ENCODE measurements at regions not wholly inside any gene's neighbourhood (a gene's known extent, or its start where the extent isn't known, plus 50 kb on each side); places are given as distances from the start of the nearest gene placed in this dataset.

DNA sequence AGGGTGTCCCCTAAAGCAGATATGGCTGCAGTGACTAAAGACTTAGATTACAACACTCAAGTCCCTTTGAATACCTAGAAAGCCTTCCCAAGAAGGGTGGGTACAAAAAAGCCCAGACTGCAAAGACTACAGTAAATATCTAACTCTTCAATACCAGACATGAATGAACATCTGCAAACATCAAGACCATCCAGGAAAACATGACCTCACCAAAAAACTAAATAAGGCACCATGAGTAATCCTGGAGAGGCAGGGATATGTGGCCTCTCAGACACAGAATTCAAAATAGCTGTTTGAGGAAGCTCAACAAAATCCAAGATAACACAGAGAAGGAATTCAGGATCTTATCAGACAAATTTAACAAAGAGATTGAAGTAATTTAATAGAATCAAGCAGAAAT is 138.2 kb upstream of the OTOS start:
- H3K4me1 ChIP-seq (ENCODE audit: insufficient read depth, low read length): no peaks in the 10 kb centered on the region
- H3K27me3 ChIP-seq (ENCODE audit: insufficient read depth, low read length, poor library complexity): no peaks in the 10 kb centered on the region
- no peak for TF ChIP-seq EZH2 (IDR thresholded peaks at IDR 0.05; ENCODE audit: borderline replicate concordance, low read depth, low read length, severe bottlenecking)
- TF ChIP-seq, protein P1, sequence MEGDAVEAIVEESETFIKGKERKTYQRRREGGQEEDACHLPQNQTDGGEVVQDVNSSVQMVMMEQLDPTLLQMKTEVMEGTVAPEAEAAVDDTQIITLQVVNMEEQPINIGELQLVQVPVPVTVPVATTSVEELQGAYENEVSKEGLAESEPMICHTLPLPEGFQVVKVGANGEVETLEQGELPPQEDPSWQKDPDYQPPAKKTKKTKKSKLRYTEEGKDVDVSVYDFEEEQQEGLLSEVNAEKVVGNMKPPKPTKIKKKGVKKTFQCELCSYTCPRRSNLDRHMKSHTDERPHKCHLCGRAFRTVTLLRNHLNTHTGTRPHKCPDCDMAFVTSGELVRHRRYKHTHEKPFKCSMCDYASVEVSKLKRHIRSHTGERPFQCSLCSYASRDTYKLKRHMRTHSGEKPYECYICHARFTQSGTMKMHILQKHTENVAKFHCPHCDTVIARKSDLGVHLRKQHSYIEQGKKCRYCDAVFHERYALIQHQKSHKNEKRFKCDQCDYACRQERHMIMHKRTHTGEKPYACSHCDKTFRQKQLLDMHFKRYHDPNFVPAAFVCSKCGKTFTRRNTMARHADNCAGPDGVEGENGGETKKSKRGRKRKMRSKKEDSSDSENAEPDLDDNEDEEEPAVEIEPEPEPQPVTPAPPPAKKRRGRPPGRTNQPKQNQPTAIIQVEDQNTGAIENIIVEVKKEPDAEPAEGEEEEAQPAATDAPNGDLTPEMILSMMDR (IDR thresholded peaks at IDR 0.05; ENCODE audit: borderline replicate concordance, extremely low read depth, low read length, poor library complexity, severe bottlenecking): no peak
- no peaks in the 10 kb centered on the region for H4K20me1 ChIP-seq (ENCODE audit: insufficient read depth, low read length)
- DNase-seq: no peak
- no peak overlapping the region for H3K4me2 ChIP-seq (ENCODE audit: insufficient read depth, low read length)
- no peak overlapping the region for H2AFZ ChIP-seq (ENCODE audit: low read depth, low read length)
- no peak overlapping the region for H3K27ac ChIP-seq (ENCODE audit: low read length)
- no peaks in the 10 kb centered on the region for H3K9me3 ChIP-seq (ENCODE audit: insufficient read depth, low read length, severe bottlenecking)
- H3K79me2 ChIP-seq (ENCODE audit: insufficient read depth, low read length): no peaks in the 10 kb centered on the region
- H3K9ac ChIP-seq (ENCODE audit: low read depth, low read length): no peak overlapping the region
- no peak for ATAC-seq (ENCODE audit: insufficient read depth, low read depth)
- H3K36me3 ChIP-seq (ENCODE audit: insufficient read depth, low read length): no peaks in the 10 kb centered on the region
- H3K4me3 ChIP-seq (ENCODE audit: low read depth in 1 of 2, low read length in 2 of 2): no peak overlapping the region

DNA sequence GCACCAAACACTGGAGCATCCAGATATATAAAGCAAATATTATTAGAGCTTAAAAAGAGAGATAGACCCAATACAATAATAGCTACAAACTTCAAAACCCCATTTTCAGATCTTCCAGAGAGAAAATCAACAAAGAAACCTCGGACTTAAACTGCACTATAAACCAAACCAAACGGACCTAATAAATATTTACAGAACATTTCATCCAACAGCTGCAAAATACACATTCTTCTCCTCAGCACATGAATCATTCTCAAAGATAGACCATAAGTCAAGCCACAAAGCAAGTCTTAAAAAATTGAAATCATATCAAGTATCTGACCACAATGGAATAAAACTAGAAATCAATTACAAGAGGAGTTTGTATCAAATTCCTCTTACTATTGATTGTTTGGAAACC is 140.2 kb upstream of the OTOS start:
- Histone ChIP-seq H3K4me1 (ENCODE audit: insufficient read depth, low read length) (no peaks in the 10 kb centered on the region), H3K27ac (ENCODE audit: low read length) (no peak overlapping the region), H3K9me3 (ENCODE audit: insufficient read depth, low read length, severe bottlenecking) (no peaks in the 10 kb centered on the region), H3K79me2 (ENCODE audit: insufficient read depth, low read length) (no peaks in the 10 kb centered on the region), H3K4me3 (ENCODE audit: low read depth in 1 of 2, low read length in 2 of 2) (no peak overlapping the region), H3K9ac (ENCODE audit: low read depth, low read length) (no peak overlapping the region), H4K20me1 (ENCODE audit: insufficient read depth, low read length) (no peaks in the 10 kb centered on the region), H3K36me3 (ENCODE audit: insufficient read depth, low read length) (no peaks in the 10 kb centered on the region), H3K4me2 (ENCODE audit: insufficient read depth, low read length) (no peak overlapping the region), H2AFZ (ENCODE audit: low read depth, low read length) (no peak overlapping the region), H3K27me3 (ENCODE audit: insufficient read depth, low read length, poor library complexity) (no peaks in the 10 kb centered on the region)
- no peak for DNase-seq
- no peak for ATAC-seq (ENCODE audit: insufficient read depth, low read depth)
- no peak for TF ChIP-seq EZH2 (IDR thresholded peaks at IDR 0.05; ENCODE audit: borderline replicate concordance, low read depth, low read length, severe bottlenecking)
- TF ChIP-seq, protein P1 (IDR thresholded peaks at IDR 0.05; ENCODE audit: borderline replicate concordance, extremely low read depth, low read length, poor library complexity, severe bottlenecking): no peak

DNA sequence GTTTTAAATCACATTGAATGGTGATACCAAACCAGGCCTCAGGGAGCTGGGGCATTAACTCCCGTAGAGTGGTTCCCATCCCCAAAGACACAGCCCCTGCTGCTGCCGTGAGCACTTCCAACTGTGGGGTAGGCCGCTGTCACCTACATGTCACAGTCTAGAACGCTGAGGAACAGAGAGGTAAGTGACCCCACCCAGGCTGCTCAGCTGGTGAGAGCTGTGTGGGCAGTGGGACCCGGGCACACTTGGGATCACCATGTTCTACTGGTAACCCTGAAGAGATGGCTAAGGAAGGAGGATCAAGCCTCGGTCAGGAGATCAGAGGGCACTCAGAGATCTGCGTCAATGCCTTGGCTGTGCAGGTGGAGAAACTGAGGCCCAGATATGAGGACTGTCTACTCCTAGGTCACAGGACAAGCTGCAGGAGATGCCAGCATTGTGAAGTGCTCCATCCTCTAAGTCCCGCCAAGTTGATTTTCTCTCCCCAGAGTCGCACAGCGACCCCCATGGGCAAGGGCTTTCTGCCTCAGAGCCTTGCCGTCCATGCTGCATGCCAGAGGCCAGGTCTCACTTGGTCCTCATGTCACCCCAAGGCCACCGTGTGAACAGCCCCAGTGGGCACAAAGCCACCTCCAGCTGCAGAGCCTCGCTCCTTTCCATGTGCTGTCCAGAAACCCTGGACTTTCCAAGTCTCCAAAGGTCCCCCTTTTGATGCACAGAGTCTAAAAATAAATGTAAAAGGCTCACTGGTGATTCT is 144.2 kb upstream of the OTOS start:
- ATAC-seq (ENCODE audit: insufficient read depth, low read depth) (no peak), DNase-seq (no peak)
- Histone ChIP-seq H3K4me3 (ENCODE audit: low read depth in 1 of 2, low read length in 2 of 2) (no peak overlapping the region), H4K20me1 (ENCODE audit: insufficient read depth, low read length) (no peaks in the 10 kb centered on the region), H3K9me3 (ENCODE audit: insufficient read depth, low read length, severe bottlenecking) (no peaks in the 10 kb centered on the region), H3K79me2 (ENCODE audit: insufficient read depth, low read length) (no peaks in the 10 kb centered on the region), H3K36me3 (ENCODE audit: insufficient read depth, low read length) (no peaks in the 10 kb centered on the region), H3K27ac (ENCODE audit: low read length) (no peak overlapping the region), H3K27me3 (ENCODE audit: insufficient read depth, low read length, poor library complexity) (peaks cover 3% of the 10 kb centered on the region), H3K4me1 (ENCODE audit: insufficient read depth, low read length) (no peaks in the 10 kb centered on the region), H3K4me2 (ENCODE audit: insufficient read depth, low read length) (no peak overlapping the region), H3K9ac (ENCODE audit: low read depth, low read length) (no peak overlapping the region), H2AFZ (ENCODE audit: low read depth, low read length) (no peak overlapping the region)
- TF ChIP-seq, protein P1 (IDR thresholded peaks at IDR 0.05; ENCODE audit: borderline replicate concordance, extremely low read depth, low read length, poor library complexity, severe bottlenecking): no peak
